Right ventricle myocardium inferior (tissue), 1 donor: ENCODE measurements at regions not wholly inside any gene's neighbourhood (a gene's known extent, or its start where the extent isn't known, plus 50 kb on each side); places are given as distances from the start of the nearest gene placed in this dataset.
"Not testable (repeated sequence)": the region's sequence is repeated elsewhere in the genome, so short reads cannot be mapped to it uniquely, and the experiment has no call there.

ENCODE experiments used
- ATAC-seq: fragments of 200-7000 bp; cut with Tn5 transposase; one replicate; pipeline ENCODE4 v1.9.1; 2020; ENCODE audit warnings: mild to moderate bottlenecking, moderate library complexity
- DNase-seq: peaks from one replicate; pipeline ENCODE4 v3.0.0; 2021; ENCODE audit errors: missing footprints
- intact Hi-C: fragments of 100-400 bp; cut with DNase I; formaldehyde crosslinking; loops from one replicate; pipeline ENCODE4 v1.11.0; 2022
- donor health status: DM: no; HTN: yes; CAD: no; lungs with severe emphysema.

DNA sequence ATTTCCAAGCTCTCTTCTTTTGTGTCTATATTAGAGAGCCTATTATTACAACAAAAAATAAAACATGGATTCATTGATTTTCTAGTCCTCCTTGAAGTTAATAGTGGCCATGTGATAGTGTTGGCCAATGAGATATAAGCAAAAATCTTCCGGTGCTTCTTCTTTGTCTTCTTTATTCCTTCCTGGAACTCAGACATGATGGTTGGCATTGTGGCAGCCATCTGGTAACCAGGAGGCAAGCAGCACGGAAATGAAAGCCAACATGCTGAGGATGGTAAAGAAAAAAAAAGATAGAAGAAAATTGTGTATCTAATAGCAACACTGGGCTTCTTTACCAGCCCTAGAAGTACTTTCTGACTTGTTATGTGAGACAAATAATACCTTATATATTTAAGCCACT, 50.8 kb upstream of the SEL1L start:
- intact Hi-C loops = no loop called here
- ATAC-seq (no peak), DNase-seq (no peak)

DNA sequence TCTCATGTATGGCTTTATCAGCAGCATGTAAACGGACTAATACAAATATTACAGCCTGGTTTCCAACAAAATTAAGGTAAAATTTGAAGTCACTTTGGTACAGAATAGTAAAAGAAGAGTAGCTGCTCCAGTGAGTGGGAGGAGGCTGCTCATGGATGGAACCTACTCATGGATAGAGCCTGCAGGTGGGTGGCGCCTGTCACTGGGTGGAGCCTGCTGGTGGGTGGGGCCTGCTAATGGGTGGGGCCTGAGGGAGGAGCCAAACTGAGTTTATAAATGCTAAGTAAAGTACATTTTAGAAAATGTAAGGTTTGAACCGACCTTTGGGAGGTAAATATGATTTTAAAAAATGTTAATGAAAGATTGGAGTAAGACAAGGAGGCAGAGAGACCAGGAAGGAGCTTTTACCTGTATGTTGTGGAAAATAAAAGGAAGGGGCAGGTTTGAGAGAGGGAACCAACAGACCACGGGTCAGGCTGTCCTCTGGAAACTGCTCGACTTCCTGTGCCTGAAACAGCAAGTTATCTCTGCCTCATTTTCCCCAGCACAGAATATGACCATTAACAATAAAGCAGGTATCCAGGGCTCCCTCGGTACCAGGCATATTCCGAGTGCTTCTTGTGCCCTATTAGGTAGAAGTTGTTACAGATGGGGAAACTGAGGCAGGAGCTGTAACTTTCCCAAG, 55.9 kb upstream of the SEL1L start:
- no peak for ATAC-seq
- intact Hi-C loops = no loop called here

DNA sequence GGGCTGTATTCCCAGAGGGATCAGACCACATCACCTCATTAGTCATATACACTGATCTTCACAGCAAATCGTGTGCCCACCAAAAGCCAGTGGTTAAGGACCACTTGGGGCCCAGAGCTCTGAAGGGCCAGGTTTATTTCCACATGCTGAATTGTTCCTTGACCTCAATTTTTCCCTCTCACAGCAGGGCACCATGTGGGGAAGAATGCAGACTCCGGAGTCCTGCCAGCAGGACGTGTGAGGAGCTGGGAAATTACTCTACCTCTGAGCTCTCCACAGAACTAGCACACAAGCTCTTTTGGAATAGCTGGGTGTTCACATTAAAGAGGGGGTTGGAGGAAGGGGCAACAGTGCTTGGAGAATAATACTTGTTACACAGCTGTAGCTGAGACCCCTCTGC, 57.6 kb upstream of the SEL1L start:
- ATAC-seq (no peak), DNase-seq (no peak)
- intact Hi-C loops = no loop called here

More for the DNA sequence above, 55.9 kb upstream of the SEL1L start:
- DNase-seq = no peak

DNA sequence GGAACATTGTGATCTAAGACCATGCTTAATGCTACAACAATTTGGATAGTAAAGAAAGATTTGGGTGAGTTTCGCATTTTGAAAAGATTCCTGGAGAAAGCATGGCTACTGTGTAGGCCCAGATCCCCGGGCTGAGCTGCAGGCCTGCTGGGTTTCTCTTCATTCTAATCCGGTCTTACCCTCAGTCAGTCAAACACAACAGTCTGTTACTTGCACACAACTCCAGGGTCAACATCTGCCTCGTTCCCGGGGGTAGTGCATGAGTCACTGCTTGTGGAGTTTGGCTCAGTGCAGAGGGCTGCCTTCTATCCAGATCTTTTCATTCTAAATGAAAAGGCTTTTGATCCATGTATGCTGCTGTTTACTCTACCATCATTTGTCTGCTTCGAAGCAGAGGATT, 60.4 kb upstream of the SEL1L start:
- DNase-seq (peak; percentile 74), ATAC-seq (peak; percentile 94)
- intact Hi-C loops = no loop called here

DNA sequence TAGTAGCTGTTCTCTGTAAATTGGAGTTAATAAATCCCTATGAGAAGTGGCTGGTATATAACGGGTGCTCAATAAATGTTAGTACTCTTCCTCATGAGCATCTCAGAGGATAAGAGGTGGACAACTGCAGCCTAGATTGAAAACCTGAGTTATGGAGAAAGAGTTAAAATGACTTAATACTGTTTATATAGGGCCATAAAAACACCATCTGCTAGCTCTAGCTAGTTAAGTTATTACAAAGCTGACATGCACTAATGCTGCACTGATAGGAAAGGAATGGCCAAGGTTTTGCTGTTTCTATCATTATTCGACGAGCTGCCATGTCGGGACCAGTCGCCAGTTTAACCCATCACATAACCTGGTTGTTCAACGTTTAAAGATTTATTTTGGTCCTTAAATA, 72.0 kb upstream of the SEL1L start:
- DNase-seq = no peak
- intact Hi-C loops = no loop called here
- no peak for ATAC-seq

DNA sequence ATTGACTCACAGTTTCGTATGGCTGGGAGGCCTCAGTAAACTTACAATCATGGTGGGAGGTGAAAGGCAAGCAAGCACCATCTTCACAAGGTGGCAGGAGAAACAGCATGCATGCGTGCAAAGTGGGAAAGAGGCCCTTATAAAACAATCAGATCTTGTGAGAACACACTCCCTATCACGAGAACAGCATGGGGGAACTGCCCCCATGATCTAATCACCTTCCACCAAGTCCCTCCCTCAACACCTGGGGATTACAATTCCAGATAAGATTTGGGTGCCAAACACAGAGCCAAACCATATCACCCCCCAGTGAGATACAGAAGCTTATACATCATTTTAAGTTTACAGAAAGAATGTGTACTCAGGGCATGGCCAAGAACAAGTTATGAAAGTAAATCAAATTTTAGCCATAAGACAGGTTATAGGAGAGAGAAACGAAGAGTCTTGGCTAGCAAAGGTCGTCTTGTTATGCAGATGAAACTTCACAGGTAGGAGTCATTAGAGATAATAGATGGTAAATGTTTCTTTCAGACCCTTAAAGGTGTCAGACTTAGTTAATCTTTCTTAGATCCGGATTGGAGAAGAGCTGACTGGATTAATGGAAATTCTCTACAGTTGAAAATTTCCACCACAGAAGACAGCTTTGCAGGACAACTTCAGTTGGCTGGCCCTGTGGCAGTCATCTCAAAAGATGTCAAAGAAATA, 79.8 kb upstream of the SEL1L start:
- intact Hi-C loops = no loop called here
- no peak for ATAC-seq

DNA sequence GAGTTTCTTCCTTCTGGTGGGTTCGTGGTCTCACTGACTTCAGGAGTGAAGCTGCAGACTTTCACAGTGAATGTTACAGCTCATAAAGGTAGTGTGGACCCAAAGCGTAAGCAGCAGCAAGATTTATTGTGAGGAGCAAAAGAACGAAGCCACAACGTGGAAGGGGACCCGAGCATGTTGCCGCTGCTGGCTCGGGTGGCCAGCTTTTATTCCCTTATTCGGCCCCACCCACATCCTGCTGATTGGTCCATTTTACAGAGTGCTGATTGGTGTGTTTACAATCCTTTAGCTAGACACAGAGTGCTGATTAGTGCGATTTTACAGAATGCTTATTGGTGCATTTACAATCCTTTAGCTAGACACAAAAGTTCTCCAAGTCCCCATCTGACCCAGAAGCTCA, 80.6 kb upstream of the SEL1L start:
- intact Hi-C loops, ATAC-seq, DNase-seq: not testable (repeated sequence)

More for the DNA sequence above, 79.8 kb upstream of the SEL1L start:
- no peak for DNase-seq

DNA sequence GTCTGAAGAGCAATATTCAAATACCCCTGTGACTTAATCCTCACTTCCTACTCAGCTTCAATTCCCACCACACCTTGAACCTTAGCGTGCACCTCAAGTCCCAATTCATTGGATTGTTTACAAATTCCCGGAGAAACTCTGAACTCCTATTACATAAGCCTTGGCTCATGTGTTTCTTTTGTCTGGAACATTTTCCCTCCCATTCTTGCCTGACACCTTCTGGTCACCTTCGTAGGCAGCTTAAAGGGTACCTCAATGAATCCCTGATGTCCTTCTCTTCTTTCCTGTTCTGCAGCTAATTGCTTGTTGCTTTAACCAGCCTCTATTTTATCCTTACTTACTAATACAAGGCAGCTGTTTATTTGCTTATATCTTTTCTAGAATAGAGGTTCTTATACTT, 85.0 kb upstream of the SEL1L start:
- DNase-seq (no peak), ATAC-seq (no peak)
- intact Hi-C loops = no loop called here

DNA sequence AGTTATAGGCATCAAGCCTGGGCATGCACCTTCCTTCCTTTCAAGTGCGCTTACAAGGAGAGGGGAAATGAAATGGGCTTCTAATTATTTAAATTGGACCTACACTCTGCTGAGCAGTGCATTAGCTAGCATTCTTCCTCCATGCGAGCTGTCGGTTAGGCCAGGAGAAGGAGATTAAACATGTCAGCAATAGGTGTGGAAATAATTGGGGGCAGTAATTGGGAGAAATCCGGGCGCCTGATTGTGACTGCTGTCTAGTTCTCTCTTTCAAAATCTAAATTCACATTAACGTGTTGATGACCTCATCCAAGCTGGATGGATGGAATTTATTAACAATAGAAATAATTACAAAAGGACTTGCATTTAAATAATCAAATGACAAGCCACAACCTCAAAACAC, 86.2 kb upstream of the SEL1L start:
- DNase-seq = no peak
- no peak for ATAC-seq
- intact Hi-C loops = no loop called here

DNA sequence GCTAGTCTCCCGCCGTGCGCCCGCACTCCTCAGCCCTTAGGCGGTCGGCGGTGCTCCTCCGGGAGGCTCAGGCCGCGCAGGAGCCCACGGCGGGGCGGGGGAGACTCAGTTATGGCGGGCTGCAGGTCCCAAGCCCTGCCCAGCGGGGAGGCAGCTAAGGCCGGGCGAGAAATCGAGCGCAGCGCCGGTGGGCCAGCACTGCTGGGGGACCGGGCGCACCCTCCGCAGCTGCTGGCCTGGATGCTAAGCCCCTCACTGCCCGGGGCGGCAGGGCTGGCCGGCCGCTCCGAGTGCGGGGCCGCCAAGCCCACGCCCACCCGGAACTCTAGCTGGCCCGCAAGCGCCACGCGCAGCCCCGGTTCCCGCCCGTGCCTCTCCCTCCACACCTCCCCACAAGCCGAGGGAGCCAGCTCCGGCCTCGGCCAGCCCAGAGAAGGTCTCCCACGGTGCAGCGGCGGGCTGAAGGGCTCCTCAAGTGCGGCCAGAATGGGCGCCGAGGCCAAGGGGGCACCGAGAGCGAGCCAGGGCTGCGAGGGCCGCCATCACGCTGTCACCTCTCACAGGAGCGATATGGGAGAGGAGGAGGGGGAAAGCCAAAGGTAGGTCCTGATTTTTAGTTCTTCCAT, 90.2 kb upstream of the SEL1L start:
- intact Hi-C loops, DNase-seq, ATAC-seq: not testable (repeated sequence)

DNA sequence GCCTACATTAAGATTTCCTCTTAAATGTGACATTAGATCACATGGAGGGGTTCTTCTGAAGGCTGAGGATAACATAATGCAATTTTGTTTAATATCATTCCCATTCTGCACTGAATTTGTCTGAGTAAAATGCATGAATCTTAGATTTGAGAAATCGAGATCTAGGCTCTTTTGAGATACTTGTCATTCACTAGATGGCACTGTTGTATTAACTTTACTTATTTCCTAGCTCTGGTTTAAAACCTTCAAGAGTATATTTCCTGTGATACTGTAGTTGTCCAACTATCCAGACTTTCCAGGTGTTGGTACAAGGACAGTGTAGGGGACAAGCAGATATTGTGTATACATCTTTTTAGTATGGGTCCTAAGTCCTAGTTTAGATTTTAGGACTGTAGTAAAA, 91.7 kb upstream of the SEL1L start:
- intact Hi-C loops = no loop called here
- DNase-seq = no peak
- peak; percentile 42 for ATAC-seq

DNA sequence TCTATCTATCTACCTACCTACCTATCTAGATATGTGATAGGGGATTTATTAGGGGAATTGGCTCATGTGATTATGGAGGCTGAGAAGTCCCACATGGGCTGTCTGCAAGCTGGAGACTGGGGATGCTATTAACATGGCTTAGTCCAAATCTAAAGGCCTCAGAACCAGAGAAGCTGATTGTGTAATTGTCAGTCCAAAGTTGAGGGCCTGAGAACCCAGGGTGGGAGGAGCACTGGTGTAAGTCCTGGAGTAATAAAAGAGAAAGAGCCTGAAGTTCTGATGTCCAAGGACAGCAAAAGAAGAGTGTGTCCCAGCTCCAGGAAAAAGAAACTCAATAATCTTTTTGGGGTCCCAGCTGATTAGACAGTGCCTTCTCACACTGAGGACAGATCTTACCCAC, 98.5 kb upstream of the SEL1L start:
- DNase-seq (no peak), ATAC-seq (no peak)
- intact Hi-C loops = no loop called here

DNA sequence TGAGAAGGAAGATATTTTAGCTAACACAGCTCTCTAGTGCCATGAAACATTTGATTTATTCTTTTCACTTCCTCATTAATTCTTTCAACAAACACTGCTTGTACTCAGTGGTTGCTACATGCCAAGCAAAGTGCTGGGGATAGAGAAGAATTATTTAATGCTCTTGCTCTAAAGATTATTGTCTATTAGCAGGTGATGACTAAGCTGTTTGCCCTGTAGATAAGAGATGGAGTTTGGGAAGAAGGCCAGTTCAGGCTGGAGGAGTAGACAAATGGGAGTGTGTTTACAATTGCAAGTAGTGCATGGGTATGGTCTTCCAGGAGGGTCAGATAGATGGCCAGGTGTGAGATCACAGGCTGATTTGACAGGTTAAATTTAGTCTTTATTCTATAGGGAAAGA, 99.8 kb upstream of the SEL1L start:
- DNase-seq = no peak
- no peak for ATAC-seq
- intact Hi-C loops = no loop called here

DNA sequence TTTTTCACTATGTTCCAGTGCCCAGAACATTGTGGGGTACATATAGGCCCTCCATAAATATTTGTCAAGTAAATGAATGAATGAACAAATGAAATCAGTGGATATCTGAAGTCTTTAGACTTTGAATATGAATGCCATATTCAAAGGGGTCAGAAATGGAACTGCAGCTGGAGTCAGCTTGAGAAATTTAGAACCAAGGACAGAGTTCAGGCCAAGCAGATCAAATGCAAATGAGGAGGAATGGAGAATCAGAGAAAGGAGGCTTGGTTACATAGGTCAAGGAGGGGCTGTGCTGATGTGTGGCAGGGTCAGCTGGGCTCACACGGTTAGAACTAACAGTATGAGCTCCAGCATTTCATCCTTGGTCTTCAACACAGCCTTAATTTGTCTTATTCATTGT, 104.0 kb upstream of the SEL1L start:
- DNase-seq (no peak), ATAC-seq (no peak)
- intact Hi-C loops = no loop called here

DNA sequence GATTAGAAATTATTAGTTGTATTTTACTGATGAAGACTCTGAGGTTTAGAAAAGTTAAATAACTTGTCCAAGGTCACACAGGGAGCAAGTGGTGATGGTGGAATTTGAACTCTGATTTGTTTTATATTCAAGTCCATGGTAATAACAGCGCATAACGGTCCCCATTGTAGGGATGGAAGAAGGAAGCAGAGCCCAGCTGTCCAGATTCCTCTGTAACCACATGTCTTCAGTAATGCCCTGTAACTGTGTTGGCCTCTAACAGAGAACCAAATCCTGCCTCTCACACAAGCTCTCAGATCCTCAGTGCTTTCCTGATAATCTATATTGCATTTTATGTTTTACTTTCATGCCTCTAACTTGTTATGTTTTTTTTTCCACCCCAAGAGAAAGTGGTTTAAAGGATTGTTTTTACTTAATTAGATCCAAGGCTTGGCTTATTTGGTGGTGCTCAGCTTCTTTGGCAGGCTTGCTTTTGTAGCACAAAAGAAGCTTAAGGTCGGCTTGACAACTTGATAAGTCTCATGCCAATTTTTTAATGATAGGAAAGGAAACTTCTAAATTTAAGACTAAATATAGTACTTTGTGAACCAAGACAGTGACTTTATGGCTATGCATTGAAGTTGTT, 105.1 kb upstream of the SEL1L start:
- intact Hi-C loops = no loop called here
- DNase-seq (no peak), ATAC-seq (no peak)

DNA sequence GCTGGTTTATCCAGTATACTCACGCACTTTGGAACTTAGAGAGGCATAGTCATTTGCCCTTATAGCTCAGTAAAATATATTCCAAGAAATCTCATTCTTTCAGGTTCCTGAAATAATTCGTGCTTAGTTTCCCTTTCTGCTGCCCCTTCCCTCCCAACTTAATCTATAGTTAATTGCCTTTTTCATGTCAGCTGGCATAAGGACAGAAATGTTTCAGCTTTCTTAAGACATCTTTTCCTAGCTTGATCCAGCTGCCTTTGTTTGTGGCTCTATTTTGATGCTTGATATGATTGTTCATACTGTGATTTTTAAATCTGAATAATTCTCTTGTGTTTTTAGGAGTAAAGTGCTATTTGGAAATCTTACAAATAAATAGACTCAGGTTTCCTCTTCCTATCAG, 120.0 kb upstream of the SEL1L start:
- no peak for ATAC-seq
- intact Hi-C loops = no loop called here
- DNase-seq = no peak

DNA sequence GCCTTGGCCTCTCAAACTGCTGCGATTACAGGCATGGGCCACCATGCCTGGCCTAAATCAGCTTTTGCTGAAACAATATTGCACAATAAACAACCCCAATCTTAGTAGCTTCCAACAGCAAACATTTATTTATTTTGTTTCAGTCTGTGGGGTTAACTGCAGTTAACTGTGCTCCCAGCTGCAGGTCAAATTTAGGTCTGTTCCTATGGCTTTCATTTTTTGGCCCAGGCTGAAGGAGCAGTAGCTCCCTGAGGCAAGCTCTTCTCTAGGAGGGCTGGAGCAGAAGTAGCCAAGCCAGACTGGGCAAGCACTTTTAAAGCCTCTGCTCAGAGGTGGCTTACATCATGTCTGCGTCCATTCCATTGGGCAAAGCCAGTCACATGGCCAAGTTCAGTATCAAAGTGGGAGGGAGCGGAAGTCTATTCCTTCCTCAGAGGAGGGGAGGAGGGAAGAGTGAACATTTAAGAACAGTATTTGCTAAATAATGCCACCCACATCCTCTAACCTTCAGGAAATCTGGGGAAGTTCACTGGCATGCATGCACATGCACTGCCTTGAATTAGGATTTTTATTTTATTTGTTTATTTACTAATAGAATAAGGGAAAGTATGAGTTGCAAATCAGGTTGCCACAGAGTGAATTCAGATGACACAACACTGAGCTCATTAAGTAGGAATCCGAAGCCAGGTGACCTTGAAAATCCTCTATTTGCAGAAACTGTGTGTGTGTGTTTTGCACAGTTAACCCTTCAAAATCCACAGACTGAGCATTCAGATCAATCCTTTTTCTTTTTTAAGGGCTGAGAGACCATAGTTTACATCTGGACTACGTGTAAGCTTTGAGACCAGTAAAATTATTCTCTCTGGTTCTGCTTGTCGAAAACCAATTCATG, 122.0 kb upstream of the SEL1L start:
- ATAC-seq (peak; percentile 34), DNase-seq (no peak)
- intact Hi-C loops = no loop called here

DNA sequence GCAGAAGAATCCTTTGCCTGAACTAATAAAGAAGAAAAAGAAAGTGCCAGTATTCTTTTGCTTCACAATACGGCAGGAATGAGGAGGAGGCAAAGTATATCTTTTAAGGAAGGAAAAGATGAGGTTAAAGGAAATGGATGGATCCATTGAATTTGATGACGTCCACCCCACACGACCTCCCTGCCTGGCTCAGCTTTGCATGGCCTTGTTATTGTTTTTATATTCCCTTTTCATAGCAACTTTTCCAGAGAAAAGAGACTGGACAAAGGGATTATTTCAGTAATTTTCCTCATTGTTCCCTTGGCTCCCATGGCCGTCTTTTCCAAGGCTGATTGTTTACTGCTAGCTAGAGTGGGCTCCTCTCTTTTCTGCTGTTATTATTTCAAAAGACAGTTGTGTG, 123.2 kb upstream of the SEL1L start:
- no peak for DNase-seq
- no peak for ATAC-seq
- intact Hi-C loops = no loop called here

DNA sequence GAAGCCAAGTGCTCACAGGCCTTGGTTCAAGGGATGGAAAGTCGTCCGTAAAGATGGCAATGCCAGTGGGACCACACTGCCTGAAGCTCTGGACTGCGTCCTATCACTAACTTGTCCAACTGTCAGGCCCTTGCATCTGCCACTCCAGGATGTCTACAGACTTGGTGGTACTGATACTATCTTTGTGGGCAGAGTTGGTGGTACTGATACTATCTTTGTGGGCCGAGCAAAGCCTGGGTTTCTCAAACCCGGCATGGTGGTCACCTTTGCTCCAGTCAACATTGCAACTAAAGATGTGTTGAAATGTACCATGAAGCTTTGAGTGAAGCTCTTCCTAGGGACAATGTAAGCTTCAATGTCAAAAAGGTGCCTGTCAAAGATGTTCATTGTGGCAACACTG, 128.4 kb upstream of the SEL1L start:
- ATAC-seq = no peak
- intact Hi-C loops = no loop called here

More for the DNA sequence above, 128.4 kb upstream of the SEL1L start:
- DNase-seq = no peak
